SU-DHL-6 (cell line): ENCODE measurements at regions not wholly inside any gene's neighbourhood (a gene's known extent, or its start where the extent isn't known, plus 50 kb on each side); places are given as distances from the start of the nearest gene placed in this dataset.

Source experiments
- CTCF ChIP-seq: fragments of 200-600 bp; sonication (generic); IDR thresholded peaks from one replicate; pipeline ENCODE4 v1.5.1; 2017; ENCODE audit warnings: antibody characterized with exemption, mild to moderate bottlenecking, low read length, moderate library complexity; ENCODE audit not compliant: insufficient read depth, poor library complexity, severe bottlenecking
- EZH2phosphoT487 ChIP-seq: fragments of 200-600 bp; sonication (generic), shearing (Covaris generic); conservative IDR thresholded peaks from 2 replicates; pipeline ENCODE4 v1.6.1; 2018; ENCODE audit warnings: mild to moderate bottlenecking, antibody characterized with exemption, low read length, moderate library complexity, mixed read lengths

- TF ChIP-seq CTCF (no peak), EZH2phosphoT487 (no peak)
These were observed 210.5 kb upstream of the SP4 start for GRCh38 chr7:21217365-21217764.
